ENCODE measurements at regions not wholly inside any gene's neighbourhood (a gene's known extent, or its start where the extent isn't known, plus 50 kb on each side); places are given as distances from the start of the nearest gene placed in this dataset.

DNA sequence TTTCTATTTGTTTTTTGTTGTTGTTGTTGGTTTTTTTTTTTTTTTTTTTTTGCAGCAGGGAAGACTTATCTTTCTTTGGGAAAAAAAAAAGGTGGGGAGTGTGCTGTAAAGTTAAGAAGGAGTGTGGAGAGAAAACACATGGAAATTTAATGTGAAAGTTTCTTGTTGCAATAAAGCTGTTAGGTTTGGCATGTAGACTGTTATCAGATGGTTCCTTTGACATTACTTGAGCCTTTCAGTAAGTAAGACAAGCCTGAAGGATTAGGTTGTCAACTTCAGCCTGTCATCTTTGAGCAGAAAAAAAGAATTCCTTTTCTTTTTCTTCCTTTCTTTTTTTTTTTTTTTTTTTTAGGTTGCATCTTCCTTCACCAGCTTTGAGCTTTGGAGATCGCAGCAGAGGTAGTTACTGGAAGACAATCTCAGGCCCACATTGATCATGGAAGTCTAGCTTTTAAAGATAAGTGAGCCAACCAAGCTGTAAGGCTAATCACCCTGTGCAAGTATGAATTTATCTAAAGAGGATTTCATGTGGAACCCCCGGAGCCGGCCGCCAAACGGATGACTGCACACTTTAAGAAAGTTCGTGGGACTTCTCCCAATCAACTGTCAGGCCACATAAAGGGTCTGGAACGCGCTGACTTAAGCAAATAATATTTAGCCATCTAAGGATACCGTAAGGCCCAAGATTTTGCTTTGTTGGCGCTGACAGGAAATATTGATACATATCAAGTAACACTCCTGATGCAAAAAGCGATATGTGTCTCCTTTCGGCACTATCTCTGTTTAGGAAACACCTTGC is 1040.1 kb upstream of the NR2F2 start (continued):
- TF ChIP-seq, protein P1, sequence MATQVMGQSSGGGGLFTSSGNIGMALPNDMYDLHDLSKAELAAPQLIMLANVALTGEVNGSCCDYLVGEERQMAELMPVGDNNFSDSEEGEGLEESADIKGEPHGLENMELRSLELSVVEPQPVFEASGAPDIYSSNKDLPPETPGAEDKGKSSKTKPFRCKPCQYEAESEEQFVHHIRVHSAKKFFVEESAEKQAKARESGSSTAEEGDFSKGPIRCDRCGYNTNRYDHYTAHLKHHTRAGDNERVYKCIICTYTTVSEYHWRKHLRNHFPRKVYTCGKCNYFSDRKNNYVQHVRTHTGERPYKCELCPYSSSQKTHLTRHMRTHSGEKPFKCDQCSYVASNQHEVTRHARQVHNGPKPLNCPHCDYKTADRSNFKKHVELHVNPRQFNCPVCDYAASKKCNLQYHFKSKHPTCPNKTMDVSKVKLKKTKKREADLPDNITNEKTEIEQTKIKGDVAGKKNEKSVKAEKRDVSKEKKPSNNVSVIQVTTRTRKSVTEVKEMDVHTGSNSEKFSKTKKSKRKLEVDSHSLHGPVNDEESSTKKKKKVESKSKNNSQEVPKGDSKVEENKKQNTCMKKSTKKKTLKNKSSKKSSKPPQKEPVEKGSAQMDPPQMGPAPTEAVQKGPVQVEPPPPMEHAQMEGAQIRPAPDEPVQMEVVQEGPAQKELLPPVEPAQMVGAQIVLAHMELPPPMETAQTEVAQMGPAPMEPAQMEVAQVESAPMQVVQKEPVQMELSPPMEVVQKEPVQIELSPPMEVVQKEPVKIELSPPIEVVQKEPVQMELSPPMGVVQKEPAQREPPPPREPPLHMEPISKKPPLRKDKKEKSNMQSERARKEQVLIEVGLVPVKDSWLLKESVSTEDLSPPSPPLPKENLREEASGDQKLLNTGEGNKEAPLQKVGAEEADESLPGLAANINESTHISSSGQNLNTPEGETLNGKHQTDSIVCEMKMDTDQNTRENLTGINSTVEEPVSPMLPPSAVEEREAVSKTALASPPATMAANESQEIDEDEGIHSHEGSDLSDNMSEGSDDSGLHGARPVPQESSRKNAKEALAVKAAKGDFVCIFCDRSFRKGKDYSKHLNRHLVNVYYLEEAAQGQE (IDR thresholded peaks at IDR 0.05; ENCODE audit: unreplicated experiment): no peak
- TF ChIP-seq CREB1 (CRISPR knock-in tag; IDR thresholded peaks at IDR 0.05; ENCODE audit: low read depth) (no peak), JUNB (IDR thresholded peaks at IDR 0.05; ENCODE audit: unreplicated experiment) (no peak), NANOG (IDR thresholded peaks at IDR 0.05; ENCODE audit: borderline replicate concordance) (no peak), ZNF114 (CRISPR knock-in tag; IDR thresholded peaks at IDR 0.05) (no peak)
- TF ChIP-seq, protein P2, sequence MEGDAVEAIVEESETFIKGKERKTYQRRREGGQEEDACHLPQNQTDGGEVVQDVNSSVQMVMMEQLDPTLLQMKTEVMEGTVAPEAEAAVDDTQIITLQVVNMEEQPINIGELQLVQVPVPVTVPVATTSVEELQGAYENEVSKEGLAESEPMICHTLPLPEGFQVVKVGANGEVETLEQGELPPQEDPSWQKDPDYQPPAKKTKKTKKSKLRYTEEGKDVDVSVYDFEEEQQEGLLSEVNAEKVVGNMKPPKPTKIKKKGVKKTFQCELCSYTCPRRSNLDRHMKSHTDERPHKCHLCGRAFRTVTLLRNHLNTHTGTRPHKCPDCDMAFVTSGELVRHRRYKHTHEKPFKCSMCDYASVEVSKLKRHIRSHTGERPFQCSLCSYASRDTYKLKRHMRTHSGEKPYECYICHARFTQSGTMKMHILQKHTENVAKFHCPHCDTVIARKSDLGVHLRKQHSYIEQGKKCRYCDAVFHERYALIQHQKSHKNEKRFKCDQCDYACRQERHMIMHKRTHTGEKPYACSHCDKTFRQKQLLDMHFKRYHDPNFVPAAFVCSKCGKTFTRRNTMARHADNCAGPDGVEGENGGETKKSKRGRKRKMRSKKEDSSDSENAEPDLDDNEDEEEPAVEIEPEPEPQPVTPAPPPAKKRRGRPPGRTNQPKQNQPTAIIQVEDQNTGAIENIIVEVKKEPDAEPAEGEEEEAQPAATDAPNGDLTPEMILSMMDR (conservative IDR thresholded peaks at IDR 0.05; ENCODE audit: low read depth in 2 of 2): no peak

DNA sequence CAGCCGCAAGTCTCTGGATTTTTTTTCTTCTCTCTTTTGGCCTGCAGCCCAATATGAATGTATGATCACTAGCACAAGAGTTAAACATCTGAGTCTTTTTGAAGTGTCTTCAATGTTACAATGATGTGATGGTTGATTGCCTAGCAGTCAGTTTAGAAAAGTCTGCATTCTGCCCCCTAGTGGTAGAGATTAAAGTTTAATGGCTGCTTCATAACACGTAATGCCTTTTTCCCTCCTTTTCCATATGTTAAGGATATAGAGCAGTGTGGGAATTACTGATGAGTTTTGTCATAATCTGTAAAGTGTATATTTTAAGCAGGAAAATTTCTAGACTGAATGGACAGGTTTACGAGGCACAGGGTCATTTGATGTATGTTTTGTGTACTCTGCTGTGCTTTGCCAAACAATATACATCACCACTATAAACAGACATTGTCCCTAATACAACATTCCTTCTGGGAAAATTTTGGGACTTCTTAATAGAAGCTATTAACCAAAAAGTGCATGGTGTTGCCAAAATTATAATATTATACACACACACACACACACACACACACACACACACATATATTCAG is 1038.5 kb upstream of the NR2F2 start:
- Mint-ChIP-seq H3K4me1 (peaks cover 18% of the 10 kb centered on the region), H3K27me3 (ENCODE audit: insufficient read depth, low read depth, poor library complexity) (peaks cover 2% of the 10 kb centered on the region), H3K27ac (no peak overlapping the region), H3K4me3 (no peak overlapping the region), H3K36me3 (ENCODE audit: low read depth) (no peaks in the 10 kb centered on the region), H3K9me3 (no peaks in the 10 kb centered on the region)
- no peaks in the 10 kb centered on the region for H3K27me3 ChIP-seq (ENCODE audit: insufficient read depth)
- no peaks in the 10 kb centered on the region for H3K9me2 ChIP-seq (ENCODE audit: insufficient read depth)
- peaks cover 12% of the 10 kb centered on the region for H3K4me1 ChIP-seq (ENCODE audit: insufficient read depth)
- no peaks in the 10 kb centered on the region for H3K79me2 ChIP-seq (replicated peaks; ENCODE audit: insufficient read depth)
- H3K4me3 ChIP-seq: no peak overlapping the region
- H3K27ac ChIP-seq (ENCODE audit: low read depth): no peak overlapping the region
- peak; percentile 79 for DNase-seq (ENCODE audit: low spot score)
- H3K4me2 ChIP-seq: no peak overlapping the region
- no peaks in the 10 kb centered on the region for H3K36me3 ChIP-seq (ENCODE audit: insufficient read depth)
- ATAC-seq: peak; percentile 53
- no peaks in the 10 kb centered on the region for H3F3A ChIP-seq (replicated peaks; ENCODE audit: low read depth)
- H2AFZ ChIP-seq: no peak overlapping the region
- no peaks in the 10 kb centered on the region for H4K20me1 ChIP-seq (replicated peaks; ENCODE audit: insufficient read depth)
- TF ChIP-seq, protein P2 (conservative IDR thresholded peaks at IDR 0.05; ENCODE audit: low read depth in 2 of 2): peak; percentile 72 to 88
- no peak for TF ChIP-seq ZNF331 (CRISPR knock-in tag; IDR thresholded peaks at IDR 0.05; ENCODE audit: low read depth)
